GM23338 (cell line): ENCODE measurements at regions not wholly inside any gene's neighbourhood (a gene's known extent, or its start where the extent isn't known, plus 50 kb on each side); places are given as distances from the start of the nearest gene placed in this dataset.
A peak's percentile ranks its signal among the peaks of the same experiment; 100 is the strongest.

ENCODE experiments used
- ATAC-seq: fragments of 200-7000 bp; cut with Tn5 transposase; 3 replicates; pipeline ENCODE4 v1.9.1; 2020
- DNase-seq: peaks from one replicate; pipeline ENCODE4 v3.0.0-alpha.2; 2015; ENCODE audit warnings: low spot score
- H2AFZ ChIP-seq: fragments of 200-600 bp; sonication (generic); 2 replicates; pipeline ENCODE4 v1.8.0; 2016; ENCODE audit warnings: antibody characterized with exemption, mild to moderate bottlenecking, moderate library complexity
- H3F3A ChIP-seq: fragments of 200-600 bp; sonication (generic); replicated peaks from 2 replicates; pipeline ENCODE4 v1.8.0; 2017; ENCODE audit warnings: antibody characterized with exemption, mixed run types, low read depth
- H3K27ac ChIP-seq: fragments of 200-600 bp; sonication (generic); 2 replicates; pipeline ENCODE4 v1.6.1; 2016; ENCODE audit warnings: low read depth
- H3K27me3 ChIP-seq: fragments of 200-600 bp; sonication (generic); 2 replicates; pipeline ENCODE4 v1.8.0; 2016; ENCODE audit warnings: mild to moderate bottlenecking, mixed run types, moderate library complexity; ENCODE audit not compliant: insufficient read depth
- H3K36me3 ChIP-seq: fragments of 200-600 bp; sonication (generic); 2 replicates; pipeline ENCODE4 v1.8.0; 2016; ENCODE audit warnings: mild to moderate bottlenecking; ENCODE audit not compliant: insufficient read depth
- H3K4me1 ChIP-seq: fragments of 200-600 bp; sonication (generic); 2 replicates; pipeline ENCODE4 v1.8.0; 2016; ENCODE audit warnings: mild to moderate bottlenecking, moderate library complexity; ENCODE audit not compliant: insufficient read depth
- H3K4me2 ChIP-seq: fragments of 200-600 bp; sonication (generic); 2 replicates; pipeline ENCODE4 v1.7.1; 2017; ENCODE audit warnings: mixed run types
- H3K4me3 ChIP-seq: fragments of 200-600 bp; sonication (generic); 2 replicates; pipeline ENCODE4 v1.6.1; 2016; ENCODE audit warnings: mixed run types
- H3K79me2 ChIP-seq: fragments of 200-600 bp; sonication (generic); replicated peaks from 2 replicates; pipeline ENCODE4 v1.8.0; 2017; ENCODE audit warnings: mild to moderate bottlenecking; ENCODE audit not compliant: insufficient read depth
- H3K9me2 ChIP-seq: fragments of 200-600 bp; sonication (generic); 2 replicates; pipeline ENCODE4 v1.8.0; 2017; ENCODE audit not compliant: insufficient read depth
- H4K20me1 ChIP-seq: fragments of 200-600 bp; sonication (generic); replicated peaks from 2 replicates; pipeline ENCODE4 v1.8.0; 2017; ENCODE audit warnings: mild to moderate bottlenecking; ENCODE audit not compliant: insufficient read depth
- H3K27ac Mint-ChIP-seq: 2 replicates; pipeline ENCODE4 v1.8.0; 2020; ENCODE audit warnings: inconsistent platforms, mild to moderate bottlenecking, moderate library complexity, mixed read lengths
- H3K27me3 Mint-ChIP-seq: 3 replicates; pipeline ENCODE4 v1.8.0; 2022; ENCODE audit warnings: low read depth, mild to moderate bottlenecking, moderate library complexity, mixed read lengths, inconsistent platforms; ENCODE audit not compliant: insufficient read depth, poor library complexity
- H3K36me3 Mint-ChIP-seq: 3 replicates; pipeline ENCODE4 v1.8.0; 2021; ENCODE audit warnings: low read depth, mild to moderate bottlenecking, inconsistent platforms, moderate library complexity, mixed read lengths
- H3K4me1 Mint-ChIP-seq: 3 replicates; pipeline ENCODE4 v1.8.0; 2020; ENCODE audit warnings: mild to moderate bottlenecking, inconsistent platforms, mixed read lengths
- H3K4me3 Mint-ChIP-seq: 3 replicates; pipeline ENCODE4 v1.8.0; 2021; ENCODE audit warnings: moderate library complexity, mild to moderate bottlenecking, inconsistent platforms, mixed read lengths
- H3K9me3 Mint-ChIP-seq: 3 replicates; pipeline ENCODE4 v1.8.0; 2020; ENCODE audit warnings: moderate library complexity, mild to moderate bottlenecking, inconsistent platforms, mixed read lengths
- CREB1 ChIP-seq: fragments of 250-450 bp; sonication (Bioruptor Pico); IDR thresholded peaks from 2 replicates; pipeline ENCODE4 v1.5.0; 2020; ENCODE audit warnings: low read depth, mild to moderate bottlenecking, moderate library complexity
- STAT1 ChIP-seq: IDR thresholded peaks from one replicate; pipeline ENCODE4 v1.6.1; 2016; ENCODE audit warnings: antibody characterized with exemption; ENCODE audit not compliant: unreplicated experiment
- TF ChIP-seq, protein P1 (sequence below), 2 experiments: fragments of 200-600 bp in 1 of 2; sonication (generic) in 1 of 2; conservative IDR thresholded peaks; 2 replicates each; pipeline versions ENCODE4 v1.5.1 to v1.6.1; 2016 to 2017; ENCODE audit warnings: antibody characterized with exemption in 2 of 2, low read depth in 2 of 2, mild to moderate bottlenecking in 2 of 2, moderate library complexity in 1 of 2
- TF ChIP-seq, protein P2 (sequence below): fragments of 250-450 bp; sonication (Bioruptor Pico); IDR thresholded peaks from 2 replicates; pipeline ENCODE4 v1.5.0; 2020; ENCODE audit warnings: mild to moderate bottlenecking, moderate library complexity
- TF ChIP-seq, protein P3 (sequence below): IDR thresholded peaks from one replicate; pipeline ENCODE4 v1.6.1; 2018; ENCODE audit warnings: antibody characterized with exemption; ENCODE audit not compliant: unreplicated experiment

DNA sequence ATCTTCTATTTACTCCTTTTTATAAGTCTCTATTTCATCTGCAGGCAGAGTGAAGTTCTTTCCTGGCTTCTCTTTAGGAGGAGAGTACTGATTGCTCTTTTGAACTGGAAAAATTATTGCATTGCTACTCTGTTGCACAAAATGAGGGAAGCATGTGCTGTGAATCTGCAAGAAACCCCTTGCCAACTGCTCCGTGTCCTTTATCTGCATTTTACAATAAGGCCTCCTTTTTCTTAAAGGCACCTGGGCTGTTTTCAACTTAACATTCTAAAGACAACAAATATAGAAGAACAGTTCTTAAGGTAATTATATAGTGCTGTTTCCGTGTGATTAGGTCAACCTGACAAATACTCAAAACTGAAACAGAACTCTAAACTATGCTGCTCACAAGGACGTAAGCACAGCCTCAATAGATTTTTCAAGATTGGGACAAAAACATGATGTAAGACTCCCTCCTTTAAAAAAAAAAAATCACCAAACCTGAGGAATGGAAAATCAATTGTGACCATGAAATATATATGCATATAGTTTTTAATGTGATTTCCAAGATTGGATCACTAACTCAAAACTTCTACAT lies 716.6 kb upstream of the INTU start:
- Histone ChIP-seq H3K4me2 (no peak overlapping the region), H3K36me3 (no peaks in the 10 kb centered on the region), H3K79me2 (no peaks in the 10 kb centered on the region), H3K4me1 (no peaks in the 10 kb centered on the region), H3K27me3 (no peaks in the 10 kb centered on the region), H3K4me3 (no peak overlapping the region), H3K27ac (peak overlapping the region; percentile 18; the same call in 1 of the 2 replicates), H3F3A (no peaks in the 10 kb centered on the region), H3K9me2 (no peaks in the 10 kb centered on the region), H4K20me1 (no peaks in the 10 kb centered on the region), H2AFZ (no peak overlapping the region; the same call in 1 of the 2 replicates)
- H3K36me3 Mint-ChIP-seq, result no peaks in the 10 kb centered on the region
- H3K27ac Mint-ChIP-seq, result no peak overlapping the region
- DNase-seq (no peak), ATAC-seq (no peak)
- H3K4me3 Mint-ChIP-seq, result no peak overlapping the region
- TF ChIP-seq, protein P1, sequence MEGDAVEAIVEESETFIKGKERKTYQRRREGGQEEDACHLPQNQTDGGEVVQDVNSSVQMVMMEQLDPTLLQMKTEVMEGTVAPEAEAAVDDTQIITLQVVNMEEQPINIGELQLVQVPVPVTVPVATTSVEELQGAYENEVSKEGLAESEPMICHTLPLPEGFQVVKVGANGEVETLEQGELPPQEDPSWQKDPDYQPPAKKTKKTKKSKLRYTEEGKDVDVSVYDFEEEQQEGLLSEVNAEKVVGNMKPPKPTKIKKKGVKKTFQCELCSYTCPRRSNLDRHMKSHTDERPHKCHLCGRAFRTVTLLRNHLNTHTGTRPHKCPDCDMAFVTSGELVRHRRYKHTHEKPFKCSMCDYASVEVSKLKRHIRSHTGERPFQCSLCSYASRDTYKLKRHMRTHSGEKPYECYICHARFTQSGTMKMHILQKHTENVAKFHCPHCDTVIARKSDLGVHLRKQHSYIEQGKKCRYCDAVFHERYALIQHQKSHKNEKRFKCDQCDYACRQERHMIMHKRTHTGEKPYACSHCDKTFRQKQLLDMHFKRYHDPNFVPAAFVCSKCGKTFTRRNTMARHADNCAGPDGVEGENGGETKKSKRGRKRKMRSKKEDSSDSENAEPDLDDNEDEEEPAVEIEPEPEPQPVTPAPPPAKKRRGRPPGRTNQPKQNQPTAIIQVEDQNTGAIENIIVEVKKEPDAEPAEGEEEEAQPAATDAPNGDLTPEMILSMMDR (conservative IDR thresholded peaks at IDR 0.05; ENCODE audit: low read depth in 2 of 2), result no peak
- no peak for TF ChIP-seq STAT1
- no peak for TF ChIP-seq CREB1
- TF ChIP-seq, protein P2, sequence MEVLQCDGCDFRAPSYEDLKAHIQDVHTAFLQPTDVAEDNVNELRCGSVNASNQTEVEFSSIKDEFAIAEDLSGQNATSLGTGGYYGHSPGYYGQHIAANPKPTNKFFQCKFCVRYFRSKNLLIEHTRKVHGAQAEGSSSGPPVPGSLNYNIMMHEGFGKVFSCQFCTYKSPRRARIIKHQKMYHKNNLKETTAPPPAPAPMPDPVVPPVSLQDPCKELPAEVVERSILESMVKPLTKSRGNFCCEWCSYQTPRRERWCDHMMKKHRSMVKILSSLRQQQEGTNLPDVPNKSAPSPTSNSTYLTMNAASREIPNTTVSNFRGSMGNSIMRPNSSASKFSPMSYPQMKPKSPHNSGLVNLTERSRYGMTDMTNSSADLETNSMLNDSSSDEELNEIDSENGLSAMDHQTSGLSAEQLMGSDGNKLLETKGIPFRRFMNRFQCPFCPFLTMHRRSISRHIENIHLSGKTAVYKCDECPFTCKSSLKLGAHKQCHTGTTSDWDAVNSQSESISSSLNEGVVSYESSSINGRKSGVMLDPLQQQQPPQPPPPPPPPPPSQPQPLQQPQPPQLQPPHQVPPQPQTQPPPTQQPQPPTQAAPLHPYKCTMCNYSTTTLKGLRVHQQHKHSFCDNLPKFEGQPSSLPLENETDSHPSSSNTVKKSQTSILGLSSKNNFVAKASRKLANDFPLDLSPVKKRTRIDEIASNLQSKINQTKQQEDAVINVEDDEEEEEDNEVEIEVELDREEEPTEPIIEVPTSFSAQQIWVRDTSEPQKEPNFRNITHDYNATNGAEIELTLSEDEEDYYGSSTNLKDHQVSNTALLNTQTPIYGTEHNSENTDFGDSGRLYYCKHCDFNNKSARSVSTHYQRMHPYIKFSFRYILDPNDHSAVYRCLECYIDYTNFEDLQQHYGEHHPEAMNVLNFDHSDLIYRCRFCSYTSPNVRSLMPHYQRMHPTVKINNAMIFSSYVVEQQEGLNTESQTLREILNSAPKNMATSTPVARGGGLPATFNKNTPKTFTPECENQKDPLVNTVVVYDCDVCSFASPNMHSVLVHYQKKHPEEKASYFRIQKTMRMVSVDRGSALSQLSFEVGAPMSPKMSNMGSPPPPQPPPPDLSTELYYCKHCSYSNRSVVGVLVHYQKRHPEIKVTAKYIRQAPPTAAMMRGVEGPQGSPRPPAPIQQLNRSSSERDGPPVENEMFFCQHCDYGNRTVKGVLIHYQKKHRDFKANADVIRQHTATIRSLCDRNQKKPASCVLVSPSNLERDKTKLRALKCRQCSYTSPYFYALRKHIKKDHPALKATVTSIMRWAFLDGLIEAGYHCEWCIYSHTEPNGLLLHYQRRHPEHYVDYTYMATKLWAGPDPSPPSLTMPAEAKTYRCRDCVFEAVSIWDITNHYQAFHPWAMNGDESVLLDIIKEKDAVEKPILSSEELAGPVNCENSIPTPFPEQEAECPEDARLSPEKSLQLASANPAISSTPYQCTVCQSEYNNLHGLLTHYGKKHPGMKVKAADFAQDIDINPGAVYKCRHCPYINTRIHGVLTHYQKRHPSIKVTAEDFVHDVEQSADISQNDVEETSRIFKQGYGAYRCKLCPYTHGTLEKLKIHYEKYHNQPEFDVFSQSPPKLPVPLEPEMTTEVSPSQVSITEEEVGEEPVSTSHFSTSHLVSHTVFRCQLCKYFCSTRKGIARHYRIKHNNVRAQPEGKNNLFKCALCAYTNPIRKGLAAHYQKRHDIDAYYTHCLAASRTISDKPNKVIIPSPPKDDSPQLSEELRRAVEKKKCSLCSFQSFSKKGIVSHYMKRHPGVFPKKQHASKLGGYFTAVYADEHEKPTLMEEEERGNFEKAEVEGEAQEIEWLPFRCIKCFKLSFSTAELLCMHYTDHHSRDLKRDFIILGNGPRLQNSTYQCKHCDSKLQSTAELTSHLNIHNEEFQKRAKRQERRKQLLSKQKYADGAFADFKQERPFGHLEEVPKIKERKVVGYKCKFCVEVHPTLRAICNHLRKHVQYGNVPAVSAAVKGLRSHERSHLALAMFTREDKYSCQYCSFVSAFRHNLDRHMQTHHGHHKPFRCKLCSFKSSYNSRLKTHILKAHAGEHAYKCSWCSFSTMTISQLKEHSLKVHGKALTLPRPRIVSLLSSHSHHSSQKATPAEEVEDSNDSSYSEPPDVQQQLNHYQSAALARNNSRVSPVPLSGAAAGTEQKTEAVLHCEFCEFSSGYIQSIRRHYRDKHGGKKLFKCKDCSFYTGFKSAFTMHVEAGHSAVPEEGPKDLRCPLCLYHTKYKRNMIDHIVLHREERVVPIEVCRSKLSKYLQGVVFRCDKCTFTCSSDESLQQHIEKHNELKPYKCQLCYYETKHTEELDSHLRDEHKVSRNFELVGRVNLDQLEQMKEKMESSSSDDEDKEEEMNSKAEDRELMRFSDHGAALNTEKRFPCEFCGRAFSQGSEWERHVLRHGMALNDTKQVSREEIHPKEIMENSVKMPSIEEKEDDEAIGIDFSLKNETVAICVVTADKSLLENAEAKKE, result no peak
- TF ChIP-seq, protein P3, sequence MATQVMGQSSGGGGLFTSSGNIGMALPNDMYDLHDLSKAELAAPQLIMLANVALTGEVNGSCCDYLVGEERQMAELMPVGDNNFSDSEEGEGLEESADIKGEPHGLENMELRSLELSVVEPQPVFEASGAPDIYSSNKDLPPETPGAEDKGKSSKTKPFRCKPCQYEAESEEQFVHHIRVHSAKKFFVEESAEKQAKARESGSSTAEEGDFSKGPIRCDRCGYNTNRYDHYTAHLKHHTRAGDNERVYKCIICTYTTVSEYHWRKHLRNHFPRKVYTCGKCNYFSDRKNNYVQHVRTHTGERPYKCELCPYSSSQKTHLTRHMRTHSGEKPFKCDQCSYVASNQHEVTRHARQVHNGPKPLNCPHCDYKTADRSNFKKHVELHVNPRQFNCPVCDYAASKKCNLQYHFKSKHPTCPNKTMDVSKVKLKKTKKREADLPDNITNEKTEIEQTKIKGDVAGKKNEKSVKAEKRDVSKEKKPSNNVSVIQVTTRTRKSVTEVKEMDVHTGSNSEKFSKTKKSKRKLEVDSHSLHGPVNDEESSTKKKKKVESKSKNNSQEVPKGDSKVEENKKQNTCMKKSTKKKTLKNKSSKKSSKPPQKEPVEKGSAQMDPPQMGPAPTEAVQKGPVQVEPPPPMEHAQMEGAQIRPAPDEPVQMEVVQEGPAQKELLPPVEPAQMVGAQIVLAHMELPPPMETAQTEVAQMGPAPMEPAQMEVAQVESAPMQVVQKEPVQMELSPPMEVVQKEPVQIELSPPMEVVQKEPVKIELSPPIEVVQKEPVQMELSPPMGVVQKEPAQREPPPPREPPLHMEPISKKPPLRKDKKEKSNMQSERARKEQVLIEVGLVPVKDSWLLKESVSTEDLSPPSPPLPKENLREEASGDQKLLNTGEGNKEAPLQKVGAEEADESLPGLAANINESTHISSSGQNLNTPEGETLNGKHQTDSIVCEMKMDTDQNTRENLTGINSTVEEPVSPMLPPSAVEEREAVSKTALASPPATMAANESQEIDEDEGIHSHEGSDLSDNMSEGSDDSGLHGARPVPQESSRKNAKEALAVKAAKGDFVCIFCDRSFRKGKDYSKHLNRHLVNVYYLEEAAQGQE, result no peak
- H3K9me3 Mint-ChIP-seq, result no peaks in the 10 kb centered on the region
- H3K4me1 Mint-ChIP-seq, result no peaks in the 10 kb centered on the region
- peaks cover 2% of the 10 kb centered on the region for H3K27me3 Mint-ChIP-seq
